Neural progenitor cell (in vitro differentiated cells): ENCODE measurements at regions not wholly inside any gene's neighbourhood (a gene's known extent, or its start where the extent isn't known, plus 50 kb on each side); places are given as distances from the start of the nearest gene placed in this dataset.

ENCODE experiments used
- EZH2 ChIP-seq: fragments of 200-600 bp; sonication (generic); IDR thresholded peaks from 2 replicates; pipeline ENCODE4 v1.6.1; 2017; ENCODE audit warnings: antibody characterized with exemption, mild to moderate bottlenecking, moderate library complexity
- TF ChIP-seq, protein P1 (sequence below): fragments of 200-600 bp; sonication (generic); IDR thresholded peaks from 2 replicates; pipeline ENCODE4 v1.5.1; 2017; ENCODE audit warnings: antibody characterized with exemption, mild to moderate bottlenecking

DNA sequence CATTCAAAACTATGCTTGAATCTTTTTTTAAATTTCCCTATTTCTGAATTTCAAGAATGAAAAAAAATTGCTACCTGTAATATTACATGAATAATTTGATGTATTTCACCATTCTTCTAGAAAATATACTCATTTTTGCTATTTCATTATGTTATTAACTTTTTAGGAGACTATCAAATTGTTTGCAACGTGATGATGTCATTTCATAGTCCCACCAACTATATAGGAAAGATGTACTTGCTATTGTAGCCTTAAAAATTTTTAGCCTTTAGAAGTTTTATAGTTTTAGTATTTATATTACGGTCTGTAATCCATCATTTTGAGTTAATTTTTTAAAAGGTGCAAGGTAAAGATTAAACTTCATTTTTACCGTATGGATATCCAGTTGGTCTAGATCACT, 81.4 kb upstream of the AHI1 start:
- TF ChIP-seq EZH2, result no peak
- TF ChIP-seq, protein P1, sequence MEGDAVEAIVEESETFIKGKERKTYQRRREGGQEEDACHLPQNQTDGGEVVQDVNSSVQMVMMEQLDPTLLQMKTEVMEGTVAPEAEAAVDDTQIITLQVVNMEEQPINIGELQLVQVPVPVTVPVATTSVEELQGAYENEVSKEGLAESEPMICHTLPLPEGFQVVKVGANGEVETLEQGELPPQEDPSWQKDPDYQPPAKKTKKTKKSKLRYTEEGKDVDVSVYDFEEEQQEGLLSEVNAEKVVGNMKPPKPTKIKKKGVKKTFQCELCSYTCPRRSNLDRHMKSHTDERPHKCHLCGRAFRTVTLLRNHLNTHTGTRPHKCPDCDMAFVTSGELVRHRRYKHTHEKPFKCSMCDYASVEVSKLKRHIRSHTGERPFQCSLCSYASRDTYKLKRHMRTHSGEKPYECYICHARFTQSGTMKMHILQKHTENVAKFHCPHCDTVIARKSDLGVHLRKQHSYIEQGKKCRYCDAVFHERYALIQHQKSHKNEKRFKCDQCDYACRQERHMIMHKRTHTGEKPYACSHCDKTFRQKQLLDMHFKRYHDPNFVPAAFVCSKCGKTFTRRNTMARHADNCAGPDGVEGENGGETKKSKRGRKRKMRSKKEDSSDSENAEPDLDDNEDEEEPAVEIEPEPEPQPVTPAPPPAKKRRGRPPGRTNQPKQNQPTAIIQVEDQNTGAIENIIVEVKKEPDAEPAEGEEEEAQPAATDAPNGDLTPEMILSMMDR, result no peak
